RKO (cell line): ENCODE measurements at regions not wholly inside any gene's neighbourhood (a gene's known extent, or its start where the extent isn't known, plus 50 kb on each side); places are given as distances from the start of the nearest gene placed in this dataset.

Experiments
- DNase-seq: peaks from one replicate; pipeline ENCODE4 v3.0.0-alpha.2; 2016; ENCODE audit warnings: low spot score

DNA sequence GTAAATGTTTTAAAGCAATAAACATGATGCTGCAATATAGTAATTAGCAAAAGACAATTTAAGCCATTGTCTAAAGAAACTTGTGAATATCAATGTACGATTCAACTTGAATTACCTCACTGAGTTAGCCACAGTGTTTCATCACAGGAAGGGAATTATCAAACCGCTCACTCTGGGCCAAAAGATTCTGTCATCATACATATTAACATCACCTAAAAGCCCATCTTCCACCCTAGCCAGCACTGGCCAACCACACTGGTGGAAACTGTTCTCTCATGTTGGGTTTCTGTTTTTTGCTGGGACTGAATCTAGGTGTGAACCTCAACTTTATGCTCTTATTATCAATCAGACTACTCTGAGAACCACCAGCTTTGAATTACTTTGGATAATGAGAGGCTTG lies 497.7 kb upstream of the THBS1 start:
- DNase-seq: no peak

DNA sequence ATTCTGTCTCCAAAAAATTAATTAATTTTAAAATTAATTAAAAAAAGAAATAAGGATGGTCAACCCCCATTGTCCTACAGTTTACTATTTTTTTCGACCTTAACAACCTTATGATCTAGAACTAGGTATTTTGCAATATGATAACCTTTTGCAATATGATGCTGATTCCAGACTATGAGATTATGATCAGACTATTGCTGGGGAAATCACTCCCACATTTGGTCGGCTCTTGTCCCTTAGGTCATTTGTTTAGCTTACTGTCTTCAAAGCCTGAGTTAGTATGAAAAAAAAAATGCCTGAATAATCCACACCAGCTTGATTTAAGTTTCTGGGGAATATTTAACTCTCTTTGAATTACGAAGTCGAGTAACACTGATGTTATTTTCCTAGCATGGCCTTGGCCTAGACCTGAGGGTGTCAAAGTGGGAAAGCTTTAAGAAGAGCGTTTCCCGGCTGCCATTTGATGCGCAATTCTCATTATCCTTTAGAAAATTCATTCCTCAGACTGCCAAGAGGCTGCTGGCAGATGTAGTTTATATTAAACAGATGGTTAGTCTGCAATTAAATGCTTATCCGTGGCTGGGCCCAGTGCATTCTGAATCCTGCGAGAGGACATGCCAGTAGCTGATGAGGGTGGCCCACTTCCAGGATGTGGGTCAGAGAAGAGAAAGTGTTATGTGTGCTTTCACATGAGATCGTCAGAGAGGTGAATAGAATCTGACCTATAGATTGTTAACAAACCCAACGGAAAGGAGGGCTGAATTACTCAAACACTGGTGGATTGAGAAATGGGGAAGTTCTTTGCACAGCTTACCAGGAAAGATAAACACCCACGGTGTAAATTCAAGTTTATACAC lies 496.0 kb upstream of the THBS1 start:
- DNase-seq: no peak

DNA sequence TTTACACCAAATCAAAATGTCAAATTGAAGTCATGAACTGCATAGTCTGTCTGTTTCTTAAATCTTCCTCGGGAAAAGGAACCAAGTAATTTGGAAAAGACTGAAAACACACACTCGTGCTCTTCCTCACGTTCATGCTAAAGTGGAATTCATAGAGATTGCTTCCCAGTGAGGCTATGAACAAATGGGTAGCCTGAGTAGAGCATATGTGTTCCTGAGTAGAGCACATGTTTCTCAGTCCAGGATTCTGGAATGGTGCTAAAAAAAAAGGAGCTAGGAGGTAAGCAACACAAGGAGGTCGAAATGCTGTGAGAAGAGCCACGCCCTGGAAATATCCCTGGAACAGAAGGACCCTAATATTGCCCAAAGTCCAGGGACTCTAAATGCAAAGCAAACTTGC lies 494.2 kb upstream of the THBS1 start:
- no peak for DNase-seq

DNA sequence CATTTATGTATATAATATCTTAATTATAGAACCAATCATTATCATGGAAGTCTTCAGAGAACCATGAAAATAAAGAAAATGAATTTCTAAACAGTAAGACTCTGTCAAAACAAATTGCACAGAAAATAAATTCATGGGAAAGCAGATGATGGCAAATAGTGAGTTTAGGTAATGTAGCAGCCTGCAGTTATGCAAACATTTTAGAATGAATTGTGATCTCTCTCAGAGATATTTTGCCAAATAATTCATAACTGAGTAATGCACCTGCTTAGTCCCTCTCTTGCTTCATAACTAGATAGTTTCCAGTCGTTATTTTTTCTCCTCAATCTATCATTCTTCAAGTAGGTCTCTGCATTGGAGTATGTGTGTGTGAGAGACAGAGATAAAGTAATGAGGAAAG lies 492.7 kb upstream of the THBS1 start:
- no peak for DNase-seq

DNA sequence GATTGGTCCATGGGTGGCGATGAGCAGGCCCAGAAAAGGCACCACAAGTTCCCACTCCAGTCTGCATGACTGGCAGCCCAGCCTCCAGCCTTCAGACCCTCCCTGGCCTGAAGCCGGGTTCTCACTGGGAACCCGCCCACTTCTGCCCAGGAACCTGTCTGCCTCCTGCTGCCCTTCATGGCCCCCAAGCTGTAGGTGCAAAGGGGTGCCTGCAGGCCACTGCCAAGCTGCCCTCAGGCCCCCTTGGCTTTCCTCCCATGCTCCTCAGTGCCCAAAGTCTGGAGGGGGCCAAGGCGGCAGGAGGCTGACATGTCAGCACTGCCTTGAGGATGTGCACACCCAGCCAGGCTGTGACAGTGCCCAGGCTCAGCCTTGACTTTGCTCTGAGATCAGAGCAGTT lies 488.5 kb upstream of the THBS1 start:
- no peak for DNase-seq

DNA sequence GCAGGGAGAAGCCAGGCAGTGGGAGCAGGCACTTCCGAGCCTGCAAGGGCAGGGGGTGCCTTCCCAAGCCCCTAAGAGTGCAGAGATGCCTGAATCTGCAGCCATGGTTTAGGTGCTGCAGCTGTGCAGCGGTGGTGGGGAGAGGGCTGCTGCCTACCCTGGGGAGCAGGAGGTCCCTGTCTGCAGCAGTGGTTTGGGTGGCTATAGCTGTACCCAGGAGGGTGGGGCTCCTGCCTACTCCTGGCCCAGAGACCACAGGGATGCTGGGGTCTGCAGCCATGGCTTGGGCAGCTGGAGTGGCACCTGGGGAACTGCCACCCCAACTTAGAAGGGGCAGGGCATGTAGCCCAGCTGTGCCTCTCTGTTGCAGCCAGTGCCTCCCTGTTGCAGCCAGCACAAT lies 488.1 kb upstream of the THBS1 start:
- no peak for DNase-seq

DNA sequence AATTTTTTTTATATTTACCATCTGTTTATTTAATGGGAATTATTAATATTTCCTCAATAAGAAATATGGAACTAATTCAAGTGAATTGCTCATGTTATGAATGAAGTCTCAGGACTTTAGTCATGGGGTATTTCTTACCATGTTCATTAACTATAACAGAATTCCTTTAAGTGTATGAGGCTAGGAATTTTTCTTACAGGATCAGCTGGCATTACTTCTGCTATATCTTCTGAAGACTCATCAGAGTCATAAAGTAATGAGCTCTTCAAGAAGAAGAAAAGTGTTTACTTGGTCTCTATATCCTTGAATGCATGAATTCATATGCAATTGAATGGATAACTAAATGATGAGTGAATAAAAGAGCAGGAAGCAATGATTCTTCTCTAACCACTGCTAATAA lies 486.8 kb upstream of the THBS1 start:
- DNase-seq: no peak

DNA sequence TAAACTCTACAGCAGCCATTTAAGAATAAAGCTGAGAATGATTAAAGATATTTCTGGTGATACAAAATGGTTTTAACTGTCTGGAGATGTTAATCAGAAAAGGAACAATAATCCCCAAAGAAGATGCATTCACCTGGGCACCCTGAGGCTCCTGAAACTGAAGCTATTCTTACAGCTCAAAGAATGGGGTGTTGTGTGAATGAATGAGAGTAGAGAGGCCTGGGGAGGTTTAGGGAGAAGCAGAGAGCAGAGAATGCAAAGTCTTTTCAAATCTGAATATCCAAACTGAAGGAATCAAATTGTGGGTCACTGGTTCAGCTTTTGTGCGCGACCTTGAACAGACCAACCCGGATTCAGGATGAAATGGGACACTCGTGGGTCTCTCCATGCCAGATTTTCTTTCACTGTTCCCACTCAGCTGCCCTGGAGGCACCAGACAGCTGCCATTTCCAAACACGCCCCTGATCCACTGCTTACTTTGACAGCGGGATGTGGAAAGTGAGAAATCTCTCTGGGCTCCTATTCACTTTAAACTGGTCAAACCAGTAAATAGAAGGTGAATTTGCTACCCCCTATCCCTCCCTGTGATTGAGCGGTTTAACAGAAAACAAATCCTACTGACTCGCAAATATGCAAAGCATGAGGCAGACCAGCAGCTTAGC lies 485.5 kb upstream of the THBS1 start:
- DNase-seq: no peak

DNA sequence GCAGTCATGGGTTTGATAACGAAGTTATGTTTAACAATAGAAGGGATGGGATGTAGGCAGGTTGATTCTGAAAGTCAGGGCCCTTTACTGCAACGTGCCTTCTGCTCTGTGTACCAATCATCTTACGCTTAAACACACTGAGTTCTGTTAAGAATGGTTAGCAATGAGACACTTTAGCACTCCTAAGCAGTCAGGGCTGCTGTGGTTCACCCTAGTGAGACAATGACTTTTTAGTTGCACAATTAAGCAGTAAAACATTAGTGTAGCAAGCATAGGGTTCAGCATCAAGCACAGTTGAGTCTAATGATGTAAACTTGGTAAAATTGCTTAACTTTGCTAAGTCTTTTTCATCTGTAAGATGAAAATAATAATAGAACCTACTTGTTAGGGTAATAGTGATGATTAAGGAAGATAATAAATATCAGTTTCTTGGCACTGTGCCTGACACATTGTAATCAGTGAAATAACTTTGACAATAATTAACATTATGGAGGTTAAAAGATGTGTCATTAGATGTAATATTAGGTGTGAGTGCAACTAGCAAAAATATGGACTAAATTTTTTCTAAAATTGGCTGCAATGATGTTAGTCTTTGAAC lies 484.2 kb upstream of the THBS1 start:
- no peak for DNase-seq

DNA sequence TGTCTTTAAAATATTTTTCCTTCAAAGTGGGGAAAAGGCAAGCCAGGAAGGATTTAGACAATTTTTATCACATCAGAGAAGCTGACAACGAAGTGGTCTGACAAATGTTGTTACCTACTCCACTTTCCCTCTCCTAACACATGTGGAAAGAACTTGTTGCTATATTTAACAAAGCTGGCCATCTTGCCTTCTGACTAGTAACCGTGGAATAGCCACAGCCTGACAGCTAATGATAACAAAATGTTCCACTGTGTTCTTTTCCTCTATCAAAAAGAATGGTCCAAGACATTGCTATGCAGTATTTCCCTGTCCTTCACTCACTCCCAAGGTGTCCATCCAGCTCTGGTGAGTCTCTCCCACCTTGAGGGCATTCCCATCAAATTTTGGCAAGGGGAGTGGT lies 481.4 kb upstream of the THBS1 start:
- no peak for DNase-seq

DNA sequence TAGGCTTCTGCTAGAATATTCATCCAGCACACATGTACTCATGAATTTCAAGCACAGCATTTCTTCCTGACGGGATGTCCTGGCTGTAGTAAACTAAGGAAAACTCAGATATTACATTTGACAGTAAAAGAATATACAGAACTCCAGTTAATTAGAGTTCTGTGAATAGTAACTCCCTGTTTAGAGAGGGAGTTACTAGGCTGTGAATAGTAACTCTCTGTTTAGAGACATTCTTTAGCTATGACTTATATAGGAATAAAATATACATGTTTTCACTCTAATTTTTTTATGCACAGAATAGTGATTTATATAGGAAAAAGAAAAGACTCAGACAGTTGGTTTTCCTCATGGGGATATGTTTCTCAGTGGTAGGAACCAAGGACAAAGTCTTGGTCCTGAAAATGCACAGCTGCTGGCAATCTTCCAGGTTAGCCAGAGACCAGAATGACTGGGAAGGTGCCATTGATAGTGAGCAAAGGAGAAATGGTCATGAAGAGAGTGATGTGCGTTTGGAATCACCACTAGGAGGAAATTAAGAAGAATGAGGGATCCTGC lies 480.7 kb upstream of the THBS1 start:
- DNase-seq: no peak

DNA sequence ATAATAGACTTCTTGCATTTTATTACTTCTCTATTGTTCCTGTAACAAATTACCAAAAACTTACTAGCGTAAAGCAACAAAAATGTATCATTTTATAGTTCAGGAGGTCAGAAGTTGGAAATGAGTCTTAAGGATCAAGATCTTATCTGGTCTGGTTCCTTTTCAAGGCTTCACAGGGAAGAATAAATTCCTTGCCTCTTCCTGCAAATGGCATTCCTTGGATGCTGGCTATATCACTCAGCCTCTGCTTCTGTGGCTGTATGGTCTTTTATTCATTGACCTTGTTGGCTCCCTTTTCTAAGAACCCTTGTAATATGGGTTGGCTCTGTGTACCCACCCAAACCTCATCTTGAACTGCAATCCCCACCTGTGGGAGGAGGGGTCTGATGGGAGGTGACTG lies 478.4 kb upstream of the THBS1 start:
- DNase-seq: no peak

DNA sequence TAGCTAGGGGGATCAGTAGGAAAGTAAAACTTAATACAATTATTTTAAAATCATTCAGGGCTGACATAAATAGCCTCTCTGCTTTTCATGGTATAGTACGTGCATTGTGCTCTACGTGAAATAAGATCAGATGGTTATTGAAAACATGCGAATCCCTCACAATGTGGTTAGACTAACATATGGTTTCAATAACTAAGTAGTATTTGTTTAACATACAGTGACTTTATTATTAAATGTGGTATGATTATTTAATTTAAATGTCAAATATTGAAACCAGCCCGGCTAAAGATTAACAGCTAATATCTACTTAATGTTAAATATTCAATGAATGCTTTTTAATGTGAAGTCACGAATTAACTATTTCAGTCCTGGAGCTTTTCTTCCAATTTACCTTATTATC lies 473.9 kb upstream of the THBS1 start:
- DNase-seq: no peak

DNA sequence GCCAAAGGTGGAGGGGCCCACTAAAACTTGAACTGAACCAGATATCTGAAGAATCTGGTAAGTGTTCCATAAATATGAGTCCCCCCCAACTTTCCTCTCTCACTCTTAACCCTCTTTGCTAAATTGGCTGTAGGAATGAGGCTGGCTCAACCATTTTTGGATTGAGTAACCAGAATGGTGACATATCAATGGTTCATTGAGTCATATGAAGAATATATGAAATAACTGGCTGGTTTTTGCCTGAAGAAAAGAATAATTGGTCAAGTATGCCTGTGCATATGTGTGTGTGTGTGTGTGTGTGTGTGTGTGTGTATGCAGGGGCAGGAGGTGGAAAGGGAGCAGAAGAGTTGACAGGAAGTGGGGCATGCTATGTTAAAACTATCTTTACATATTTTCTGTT lies 472.9 kb upstream of the THBS1 start:
- DNase-seq: no peak

DNA sequence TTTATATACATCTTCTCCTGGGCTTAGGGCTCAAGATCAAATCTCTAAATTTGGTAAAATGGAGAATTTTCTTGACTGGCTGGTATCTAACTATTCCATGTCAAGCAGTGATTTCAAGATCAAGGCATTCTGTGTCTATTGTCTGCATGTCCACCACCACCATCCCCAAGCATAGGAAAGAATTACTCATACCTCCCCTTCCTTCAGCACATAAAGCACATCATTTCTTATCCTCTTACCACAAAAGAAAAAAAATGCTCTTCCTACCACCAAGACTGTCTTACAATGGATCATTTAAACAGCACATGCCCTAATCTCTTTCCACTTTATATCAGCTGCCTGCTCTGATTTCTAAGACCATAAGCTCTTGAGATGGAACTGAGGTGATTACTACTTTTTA lies 470.5 kb upstream of the THBS1 start:
- no peak for DNase-seq

DNA sequence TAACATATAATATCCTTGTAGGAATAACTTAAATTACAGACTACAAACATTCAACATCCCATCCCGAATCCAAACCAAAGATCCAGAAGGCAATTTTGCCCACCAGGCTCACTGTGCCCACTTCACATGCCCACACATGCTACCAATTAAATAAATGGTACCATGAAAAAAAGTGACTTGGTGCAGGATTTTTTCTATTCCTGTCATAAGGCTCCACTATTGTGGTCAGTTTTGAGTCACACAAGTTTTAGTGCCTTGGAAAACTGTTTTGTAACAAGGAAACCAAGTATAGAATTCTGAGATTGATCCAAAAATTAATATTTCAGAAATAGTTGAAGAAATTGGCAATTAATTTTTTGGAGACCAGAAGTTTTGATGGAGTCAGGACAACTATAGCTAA lies 470.1 kb upstream of the THBS1 start:
- DNase-seq: no peak

DNA sequence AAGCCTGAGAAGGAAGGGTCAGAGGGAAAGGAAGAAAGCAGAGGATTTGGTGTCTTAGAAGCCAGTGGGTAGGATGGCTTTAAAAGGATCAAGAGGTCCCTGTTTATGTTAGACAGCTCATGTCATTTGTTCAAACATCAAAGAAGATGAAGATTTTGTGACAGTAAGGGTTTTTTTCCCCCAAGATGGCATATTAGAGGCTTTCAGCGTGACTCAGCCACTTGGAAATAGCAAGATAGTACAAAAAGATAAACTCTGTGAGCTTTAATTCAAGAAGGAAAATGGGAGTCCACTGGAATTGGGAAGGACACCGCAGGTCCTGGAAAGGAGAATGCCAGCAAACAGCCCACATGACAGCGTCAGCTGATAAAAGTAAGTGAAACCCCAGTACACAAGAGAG lies 467.1 kb upstream of the THBS1 start:
- no peak for DNase-seq

DNA sequence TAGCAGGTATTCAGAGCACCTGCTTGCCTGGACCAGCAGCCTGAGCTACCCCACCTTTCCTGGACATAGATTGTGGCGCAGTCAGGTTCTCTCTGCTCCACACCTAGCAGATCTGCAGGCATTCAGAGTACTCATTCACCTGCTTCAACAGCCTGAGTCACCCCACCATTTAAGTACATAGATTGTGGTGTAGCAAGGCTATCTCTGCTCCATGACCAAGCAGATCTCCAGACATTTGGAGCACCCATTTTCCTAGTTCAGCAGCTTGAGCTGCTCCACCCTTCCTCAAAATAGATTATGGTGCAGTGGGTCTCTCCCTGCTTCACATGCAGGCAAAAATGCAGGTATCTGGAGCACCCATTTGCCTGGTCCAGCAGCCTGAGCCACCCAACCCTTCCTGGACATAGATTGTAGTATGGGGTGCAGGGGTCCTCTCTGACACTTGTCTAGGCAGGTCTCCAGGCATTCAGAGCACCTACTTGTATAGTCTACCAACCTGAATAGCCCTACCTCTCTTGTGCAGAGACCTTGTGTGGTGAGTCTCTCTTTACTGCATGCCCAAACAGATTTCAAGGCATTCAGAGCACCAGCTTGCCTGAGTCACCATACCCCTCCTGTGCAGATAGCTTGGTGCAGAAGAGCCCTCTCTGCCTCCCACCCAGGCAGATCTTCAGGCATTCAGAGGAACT lies 466.0 kb upstream of the THBS1 start:
- DNase-seq: no peak

DNA sequence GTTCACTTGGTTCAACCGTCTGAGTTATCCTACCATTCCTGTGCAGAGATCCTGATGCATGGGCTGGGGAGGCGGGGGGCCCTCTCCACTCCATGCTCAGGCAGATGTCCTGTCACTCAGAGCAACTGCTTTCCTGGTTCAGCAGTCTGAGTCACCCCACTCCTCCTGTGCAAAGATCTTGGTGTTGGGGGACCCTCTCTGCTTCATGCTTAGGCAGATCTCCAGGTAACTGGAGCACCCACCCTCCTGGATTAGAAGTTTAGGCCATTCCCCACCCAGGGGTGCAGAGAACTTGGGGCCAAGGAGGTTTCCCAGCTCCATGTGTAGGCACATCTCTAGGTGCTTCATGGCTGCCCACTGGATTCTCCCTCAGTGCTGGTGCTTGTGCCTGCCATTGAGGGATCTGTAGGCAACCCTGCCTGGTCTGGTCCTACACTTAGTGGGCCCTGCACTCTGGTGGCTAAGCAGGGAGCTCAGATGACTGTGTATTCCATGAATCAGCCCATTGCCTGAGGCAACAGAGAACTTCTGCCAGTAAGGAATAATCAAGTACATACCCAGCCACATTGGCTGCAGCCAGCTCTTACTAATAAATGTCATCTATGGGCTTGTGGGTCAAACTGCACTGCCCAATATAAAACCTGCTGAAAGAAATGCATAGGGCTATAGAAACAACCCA lies 465.4 kb upstream of the THBS1 start:
- DNase-seq: no peak

DNA sequence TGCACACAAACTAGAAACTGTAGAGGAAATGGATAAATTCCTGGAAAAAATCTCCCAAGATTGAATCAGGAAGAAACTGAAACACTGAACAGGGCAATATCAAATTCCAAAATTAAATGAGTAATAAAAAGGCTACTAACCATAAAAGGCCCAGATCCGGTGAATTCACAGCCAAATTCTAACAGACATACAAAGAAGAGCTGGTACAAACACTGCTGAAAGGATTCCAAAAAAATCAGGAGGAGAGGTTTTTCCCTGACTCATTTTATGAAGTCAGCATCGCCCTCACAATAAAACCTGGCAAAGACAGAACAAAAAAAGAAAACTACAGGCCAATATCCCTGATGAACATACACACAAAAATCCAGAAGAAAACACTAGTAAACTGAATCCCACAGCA lies 462.4 kb upstream of the THBS1 start:
- DNase-seq: no peak

DNA sequence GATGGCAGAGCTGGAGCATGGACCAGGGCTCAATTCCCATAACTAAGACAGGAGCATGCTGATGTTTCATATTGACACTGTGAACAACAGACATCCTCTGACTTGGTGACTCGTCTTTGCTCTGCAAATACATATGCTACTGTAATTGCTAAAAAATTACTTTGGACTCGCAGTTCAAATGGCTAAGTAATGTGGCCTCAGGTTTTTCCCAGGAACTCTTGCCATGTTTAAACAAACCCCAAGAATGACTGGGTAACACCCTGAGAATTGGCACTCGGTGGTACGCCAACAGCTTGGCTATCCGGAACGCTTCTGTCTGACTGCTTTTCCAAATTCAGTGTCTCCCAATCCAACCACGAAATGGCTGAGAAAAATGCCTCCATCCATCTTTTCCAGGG lies 456.7 kb upstream of the THBS1 start:
- DNase-seq: no peak

DNA sequence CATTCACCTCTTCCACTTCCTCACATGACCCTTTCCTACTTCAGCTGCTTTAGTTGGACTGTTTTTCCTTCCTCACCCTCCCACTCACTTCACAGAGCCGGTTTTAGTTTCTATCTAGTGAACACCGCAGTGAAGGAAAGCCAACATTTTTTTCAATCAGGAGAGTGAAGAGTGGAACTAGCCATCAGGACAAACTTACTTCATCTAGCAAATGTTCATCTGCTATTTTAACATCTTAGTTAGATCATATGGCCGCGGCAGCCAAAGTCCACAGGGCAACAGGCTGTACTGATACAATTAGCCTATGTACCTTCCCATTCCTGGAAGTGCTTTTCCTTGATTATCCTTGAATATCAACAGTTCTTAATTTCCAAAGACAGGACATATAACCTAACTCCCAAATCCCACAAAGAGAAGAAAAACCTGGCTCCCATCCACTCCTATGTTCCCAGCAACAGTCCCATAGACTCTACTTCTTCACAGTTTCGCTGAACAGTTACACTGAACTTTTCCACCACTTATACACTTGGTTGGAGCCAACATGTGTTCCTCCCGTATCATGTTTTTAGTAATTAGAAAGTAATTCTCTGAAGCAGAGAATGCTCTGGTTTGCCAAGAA lies 456.2 kb upstream of the THBS1 start:
- no peak for DNase-seq
